Neural crest cell (in vitro differentiated cells): ENCODE measurements at regions not wholly inside any gene's neighbourhood (a gene's known extent, or its start where the extent isn't known, plus 50 kb on each side); places are given as distances from the start of the nearest gene placed in this dataset.

Experiments used
- DNase-seq: peaks from one replicate; pipeline ENCODE4 v3.0.0; 2021; ENCODE audit warnings: low read depth, mixed read lengths, low spot score
- H3K27ac Mint-ChIP-seq: one replicate; pipeline ENCODE4 v1.8.0; 2021; ENCODE audit warnings: mild to moderate bottlenecking, mixed read lengths; ENCODE audit not compliant: unreplicated experiment
- H3K27me3 Mint-ChIP-seq: 2 replicates; pipeline ENCODE4 v1.8.0; 2021; ENCODE audit warnings: low read depth, mild to moderate bottlenecking, mixed read lengths
- H3K36me3 Mint-ChIP-seq: 2 replicates; pipeline ENCODE4 v1.8.0; 2021; ENCODE audit warnings: low read depth, mild to moderate bottlenecking, mixed read lengths
- H3K4me1 Mint-ChIP-seq: 2 replicates; pipeline ENCODE4 v1.8.0; 2021; ENCODE audit warnings: mixed read lengths
- H3K4me3 Mint-ChIP-seq: one replicate; pipeline ENCODE4 v1.8.0; 2021; ENCODE audit warnings: mild to moderate bottlenecking, mixed read lengths
- H3K9me3 Mint-ChIP-seq: 2 replicates; pipeline ENCODE4 v1.8.0; 2021; ENCODE audit warnings: mixed read lengths
- TF ChIP-seq, protein P1 (sequence below): fragments of 200-600 bp; sonication (generic); conservative IDR thresholded peaks from 2 replicates; pipeline ENCODE4 v1.5.0; 2021; ENCODE audit warnings: antibody characterized with exemption, mild to moderate bottlenecking

DNA sequence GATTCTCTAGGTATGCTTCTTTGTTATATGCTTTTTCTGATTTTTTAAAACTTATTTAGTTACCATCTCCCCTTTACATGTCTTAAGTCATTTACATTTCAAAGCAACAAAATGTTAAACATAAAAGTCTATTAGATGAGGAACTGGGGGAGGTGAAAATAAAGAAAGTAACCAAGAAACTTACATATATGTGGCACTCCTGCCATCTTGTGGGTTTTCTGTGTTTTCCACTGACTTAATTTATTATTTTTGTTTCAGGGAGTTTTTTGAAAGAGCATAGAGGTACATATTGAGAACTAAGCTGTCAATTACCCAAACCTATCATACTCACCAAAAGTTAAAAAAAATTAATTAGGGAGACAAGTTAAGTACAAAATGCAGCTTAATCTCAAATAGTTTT lies 1531.1 kb downstream of the MRPL39 start:
- Mint-ChIP-seq H3K4me1 (no peaks in the 10 kb centered on the region), H3K27me3 (no peaks in the 10 kb centered on the region), H3K9me3 (peaks cover 22% of the 10 kb centered on the region), H3K27ac (no peak overlapping the region), H3K36me3 (peaks cover under 1% of the 10 kb centered on the region), H3K4me3 (no peak overlapping the region)
- DNase-seq: no peak
- TF ChIP-seq, protein P1, sequence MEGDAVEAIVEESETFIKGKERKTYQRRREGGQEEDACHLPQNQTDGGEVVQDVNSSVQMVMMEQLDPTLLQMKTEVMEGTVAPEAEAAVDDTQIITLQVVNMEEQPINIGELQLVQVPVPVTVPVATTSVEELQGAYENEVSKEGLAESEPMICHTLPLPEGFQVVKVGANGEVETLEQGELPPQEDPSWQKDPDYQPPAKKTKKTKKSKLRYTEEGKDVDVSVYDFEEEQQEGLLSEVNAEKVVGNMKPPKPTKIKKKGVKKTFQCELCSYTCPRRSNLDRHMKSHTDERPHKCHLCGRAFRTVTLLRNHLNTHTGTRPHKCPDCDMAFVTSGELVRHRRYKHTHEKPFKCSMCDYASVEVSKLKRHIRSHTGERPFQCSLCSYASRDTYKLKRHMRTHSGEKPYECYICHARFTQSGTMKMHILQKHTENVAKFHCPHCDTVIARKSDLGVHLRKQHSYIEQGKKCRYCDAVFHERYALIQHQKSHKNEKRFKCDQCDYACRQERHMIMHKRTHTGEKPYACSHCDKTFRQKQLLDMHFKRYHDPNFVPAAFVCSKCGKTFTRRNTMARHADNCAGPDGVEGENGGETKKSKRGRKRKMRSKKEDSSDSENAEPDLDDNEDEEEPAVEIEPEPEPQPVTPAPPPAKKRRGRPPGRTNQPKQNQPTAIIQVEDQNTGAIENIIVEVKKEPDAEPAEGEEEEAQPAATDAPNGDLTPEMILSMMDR: no peak

DNA sequence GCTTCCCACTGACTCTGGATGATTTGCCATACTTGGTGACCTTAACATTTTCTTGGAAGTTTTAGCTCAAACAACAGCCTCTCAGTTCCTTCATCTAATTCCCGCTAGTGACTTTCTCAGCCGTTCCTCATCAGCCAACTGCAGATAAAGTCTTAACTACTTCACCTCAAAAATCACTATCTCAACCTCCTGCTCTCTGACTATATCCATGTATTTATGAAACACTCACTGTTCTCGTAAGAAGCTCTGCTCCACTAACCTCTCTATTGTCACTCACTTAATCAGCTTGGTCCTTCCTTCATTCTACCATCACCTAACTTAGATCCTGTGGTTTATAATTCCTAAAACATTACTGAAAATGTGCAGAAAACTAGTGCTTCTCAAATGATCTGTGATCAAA lies 1551.6 kb downstream of the MRPL39 start:
- Mint-ChIP-seq H3K4me3 (no peak overlapping the region), H3K4me1 (no peaks in the 10 kb centered on the region), H3K36me3 (no peaks in the 10 kb centered on the region), H3K27me3 (no peaks in the 10 kb centered on the region), H3K27ac (no peak overlapping the region), H3K9me3 (peaks cover 2% of the 10 kb centered on the region)
- DNase-seq: no peak
- TF ChIP-seq, protein P1: no peak

DNA sequence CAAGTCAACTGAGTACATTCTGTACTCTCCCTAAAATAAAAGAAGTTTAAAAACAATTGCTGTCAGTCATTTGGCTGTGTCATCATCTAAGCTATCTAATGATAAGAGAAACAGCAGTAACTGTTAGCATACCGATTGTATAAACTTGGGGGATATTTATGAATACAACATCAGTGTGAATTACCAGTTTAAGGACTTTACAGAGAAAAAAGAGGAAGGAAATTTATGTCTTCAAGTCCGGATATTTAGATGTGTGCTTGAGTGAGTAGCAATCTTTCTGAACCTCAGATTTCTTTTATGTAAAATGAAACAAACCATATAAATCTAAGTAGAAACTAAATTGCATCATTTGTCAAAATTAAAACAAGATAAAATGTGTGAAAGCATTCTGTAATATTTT lies 1557.0 kb downstream of the MRPL39 start:
- TF ChIP-seq, protein P1: no peak
- no peak overlapping the region for H3K4me3 Mint-ChIP-seq
- H3K36me3 Mint-ChIP-seq: no peaks in the 10 kb centered on the region
- no peaks in the 10 kb centered on the region for H3K27me3 Mint-ChIP-seq
- no peak for DNase-seq
- H3K27ac Mint-ChIP-seq: no peak overlapping the region
- H3K4me1 Mint-ChIP-seq: no peaks in the 10 kb centered on the region
- peaks cover 5% of the 10 kb centered on the region for H3K9me3 Mint-ChIP-seq

GRCh38 chr21:24046829-24047443 lies 1560.3 kb downstream of the MRPL39 start:
- Mint-ChIP-seq H3K27me3 (no peaks in the 10 kb centered on the region), H3K4me1 (no peaks in the 10 kb centered on the region), H3K27ac (no peak overlapping the region), H3K36me3 (no peaks in the 10 kb centered on the region), H3K9me3 (peaks cover 6% of the 10 kb centered on the region), H3K4me3 (no peak overlapping the region)
- TF ChIP-seq, protein P1: no peak
- DNase-seq: no peak

GRCh38 chr21:24045775-24046215 lies 1561.5 kb downstream of the MRPL39 start:
- Mint-ChIP-seq H3K4me1 (no peaks in the 10 kb centered on the region), H3K27me3 (no peaks in the 10 kb centered on the region), H3K27ac (no peak overlapping the region), H3K4me3 (no peak overlapping the region), H3K9me3 (peaks cover 6% of the 10 kb centered on the region), H3K36me3 (no peaks in the 10 kb centered on the region)
- DNase-seq: peak; percentile 1
- TF ChIP-seq, protein P1: peak; percentile 31
